Adrenal gland (tissue), 5 donors: ENCODE measurements at regions not wholly inside any gene's neighbourhood (a gene's known extent, or its start where the extent isn't known, plus 50 kb on each side); places are given as distances from the start of the nearest gene placed in this dataset.

ENCODE experiments used
- POLR2A ChIP-seq, 2 donors: fragments of 450-650 bp; IDR thresholded peaks; one replicate each; pipeline ENCODE4 v1.6.1; 2017; ENCODE audit warnings: antibody characterized with exemption in 2 of 2, mild to moderate bottlenecking in 2 of 2, moderate library complexity in 1 of 2
- TF ChIP-seq, protein P1 (sequence below), 6 experiments: fragments of 450-650 bp in 4 of 6; fragments of 200-600 bp in 2 of 6; sonication (generic) in 1 of 6; IDR thresholded peaks; 1 replicate in 5 of 6; 2 replicates in 1 of 6; pipeline versions ENCODE4 v1.5.1 to v1.8.0; 2016 to 2021; ENCODE audit warnings: antibody characterized with exemption in 6 of 6, mild to moderate bottlenecking in 2 of 6, moderate library complexity in 1 of 6
- donor health status: DM: no; HTN: no; CAD: no.

DNA sequence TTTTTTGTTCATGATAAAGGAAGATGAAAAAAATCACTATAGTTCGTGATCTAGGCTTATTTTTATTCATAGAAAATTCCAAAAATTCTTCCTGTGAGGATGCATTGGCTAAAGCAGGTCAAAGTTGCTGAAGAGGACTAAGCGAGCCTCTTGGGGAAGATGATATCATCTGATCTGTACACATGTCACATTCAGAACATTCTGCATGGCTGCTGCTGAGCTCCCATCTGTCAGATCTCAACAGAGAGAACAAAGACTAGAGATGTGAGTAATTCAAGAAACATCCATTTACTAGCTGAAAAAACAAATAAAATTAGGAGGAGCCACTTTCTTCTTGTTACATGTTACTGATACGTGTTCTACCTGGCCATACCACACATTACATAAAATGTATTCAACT lies 518.6 kb upstream of the FSIP2 start:
- no peak for TF ChIP-seq POLR2A (IDR thresholded peaks at IDR 0.05)
- TF ChIP-seq, protein P1, sequence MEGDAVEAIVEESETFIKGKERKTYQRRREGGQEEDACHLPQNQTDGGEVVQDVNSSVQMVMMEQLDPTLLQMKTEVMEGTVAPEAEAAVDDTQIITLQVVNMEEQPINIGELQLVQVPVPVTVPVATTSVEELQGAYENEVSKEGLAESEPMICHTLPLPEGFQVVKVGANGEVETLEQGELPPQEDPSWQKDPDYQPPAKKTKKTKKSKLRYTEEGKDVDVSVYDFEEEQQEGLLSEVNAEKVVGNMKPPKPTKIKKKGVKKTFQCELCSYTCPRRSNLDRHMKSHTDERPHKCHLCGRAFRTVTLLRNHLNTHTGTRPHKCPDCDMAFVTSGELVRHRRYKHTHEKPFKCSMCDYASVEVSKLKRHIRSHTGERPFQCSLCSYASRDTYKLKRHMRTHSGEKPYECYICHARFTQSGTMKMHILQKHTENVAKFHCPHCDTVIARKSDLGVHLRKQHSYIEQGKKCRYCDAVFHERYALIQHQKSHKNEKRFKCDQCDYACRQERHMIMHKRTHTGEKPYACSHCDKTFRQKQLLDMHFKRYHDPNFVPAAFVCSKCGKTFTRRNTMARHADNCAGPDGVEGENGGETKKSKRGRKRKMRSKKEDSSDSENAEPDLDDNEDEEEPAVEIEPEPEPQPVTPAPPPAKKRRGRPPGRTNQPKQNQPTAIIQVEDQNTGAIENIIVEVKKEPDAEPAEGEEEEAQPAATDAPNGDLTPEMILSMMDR (IDR thresholded peaks at IDR 0.05) = no peak
